Neural cell (in vitro differentiated cells): ENCODE measurements at regions not wholly inside any gene's neighbourhood (a gene's known extent, or its start where the extent isn't known, plus 50 kb on each side); places are given as distances from the start of the nearest gene placed in this dataset.

Experiments
- CTCF ChIP-seq: fragments of 450-650 bp; IDR thresholded peaks from 2 replicates; pipeline ENCODE4 v1.5.1; 2014; ENCODE audit warnings: antibody characterized with exemption, mild to moderate bottlenecking, moderate library complexity; ENCODE audit not compliant: poor library complexity, severe bottlenecking
- EZH2 ChIP-seq: fragments of 200-600, 300-800 bp; shearing (Covaris generic), sonication (generic); IDR thresholded peaks from 2 replicates; pipeline ENCODE4 v1.6.1; 2014; ENCODE audit warnings: antibody characterized with exemption, low read length, borderline replicate concordance, mild to moderate bottlenecking; ENCODE audit not compliant: insufficient read depth, poor library complexity, severe bottlenecking

GRCh38 chr16:86248310-86248905 lies 261.9 kb upstream of the FOXF1 start:
- no peak for TF ChIP-seq EZH2
- TF ChIP-seq CTCF = no peak
